Activated naive CD8-positive, alpha-beta T cell treated with anti-CD3 and anti-CD28 coated beads for 36 hours (primary cell): ENCODE measurements at regions not wholly inside any gene's neighbourhood (a gene's known extent, or its start where the extent isn't known, plus 50 kb on each side); places are given as distances from the start of the nearest gene placed in this dataset.

Experiments
- DNase-seq: peaks from one replicate; pipeline ENCODE4 v3.0.0; 2021
- H3K27ac Mint-ChIP-seq: one replicate; pipeline ENCODE4 v1.8.0; 2022; ENCODE audit warnings: mild to moderate bottlenecking, moderate library complexity, mixed read lengths
- H3K27me3 Mint-ChIP-seq: one replicate; pipeline ENCODE4 v1.8.0; 2022; ENCODE audit warnings: mild to moderate bottlenecking, mixed read lengths
- H3K36me3 Mint-ChIP-seq: one replicate; pipeline ENCODE4 v1.8.0; 2021; ENCODE audit warnings: mild to moderate bottlenecking, mixed read lengths
- H3K4me1 Mint-ChIP-seq: one replicate; pipeline ENCODE4 v1.8.0; 2021; ENCODE audit warnings: mixed read lengths
- H3K4me3 Mint-ChIP-seq: one replicate; pipeline ENCODE4 v1.8.0; 2022; ENCODE audit warnings: mild to moderate bottlenecking, moderate library complexity, mixed read lengths
- H3K9me3 Mint-ChIP-seq: one replicate; pipeline ENCODE4 v1.8.0; 2022; ENCODE audit warnings: mixed read lengths

DNA sequence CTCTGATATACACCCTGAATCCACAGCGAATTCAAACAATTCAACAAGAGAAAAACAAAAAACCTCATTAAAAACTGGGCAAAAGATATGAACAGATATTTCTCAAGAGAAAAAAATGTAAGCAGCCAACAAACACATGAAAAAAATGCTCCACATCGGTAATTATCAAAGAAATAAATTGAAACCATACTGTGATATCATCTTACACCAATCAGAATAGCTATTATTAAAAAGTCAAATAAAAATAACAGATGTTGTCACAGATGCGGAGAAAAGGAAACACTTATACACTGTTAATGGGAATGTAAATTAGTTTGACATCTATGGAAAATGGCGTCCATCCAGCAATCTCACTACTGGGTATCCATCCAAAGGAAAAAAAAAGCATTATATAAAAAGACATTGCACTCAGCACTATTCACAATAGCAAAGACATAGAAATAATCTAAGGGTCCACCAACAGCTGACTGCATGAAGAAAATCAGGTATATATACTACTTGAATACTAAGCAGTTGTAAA is 1495.0 kb upstream of the PCDH20 start:
- H3K27ac Mint-ChIP-seq = no peak overlapping the region
- no peaks in the 10 kb centered on the region for H3K27me3 Mint-ChIP-seq
- no peak overlapping the region for H3K4me3 Mint-ChIP-seq
- H3K9me3 Mint-ChIP-seq = no peaks in the 10 kb centered on the region
- H3K4me1 Mint-ChIP-seq = no peaks in the 10 kb centered on the region
- no peak for DNase-seq
- H3K36me3 Mint-ChIP-seq = no peaks in the 10 kb centered on the region

DNA sequence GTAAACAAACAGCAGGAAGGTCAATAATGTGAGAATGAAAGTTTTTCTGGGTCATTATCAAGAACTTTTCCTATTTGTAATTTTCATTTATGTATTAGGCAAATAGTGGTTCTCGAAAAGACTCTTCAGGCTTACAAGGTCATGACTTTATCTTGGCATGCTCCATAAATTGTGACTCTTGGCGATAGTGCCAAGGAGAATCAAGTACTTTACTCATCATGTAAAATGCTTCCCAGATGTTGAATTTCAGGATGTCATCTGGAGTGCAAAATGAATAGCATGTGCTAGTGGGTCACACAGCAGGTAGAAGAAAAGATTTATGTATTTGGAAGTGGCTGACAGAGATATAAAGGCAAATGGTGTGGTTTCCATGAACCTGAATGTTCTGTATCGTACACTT is 1492.7 kb upstream of the PCDH20 start:
- no peak overlapping the region for H3K4me3 Mint-ChIP-seq
- H3K27me3 Mint-ChIP-seq = no peaks in the 10 kb centered on the region
- no peaks in the 10 kb centered on the region for H3K4me1 Mint-ChIP-seq
- no peak for DNase-seq
- H3K27ac Mint-ChIP-seq = no peak overlapping the region
- no peaks in the 10 kb centered on the region for H3K9me3 Mint-ChIP-seq
- H3K36me3 Mint-ChIP-seq = no peaks in the 10 kb centered on the region

DNA sequence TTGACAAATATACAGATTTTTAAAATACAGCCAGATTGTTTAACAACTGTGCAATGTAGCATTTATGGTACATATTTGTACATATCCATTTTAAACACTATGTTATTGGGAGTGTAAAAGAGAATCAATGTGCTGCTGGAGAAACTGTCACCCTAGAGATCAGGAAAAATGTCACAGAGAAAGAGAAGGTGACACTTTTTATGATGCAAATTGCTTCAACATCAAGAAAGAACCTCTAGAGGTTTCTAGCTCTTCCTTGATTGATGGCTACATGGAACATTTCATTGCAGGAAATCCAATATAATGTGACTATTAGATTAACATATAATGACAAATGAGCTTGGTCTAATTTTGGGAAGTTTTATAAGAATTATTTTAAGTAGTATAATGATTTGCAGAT is 1491.2 kb upstream of the PCDH20 start:
- Mint-ChIP-seq H3K4me3 (no peak overlapping the region), H3K27ac (no peak overlapping the region), H3K36me3 (no peaks in the 10 kb centered on the region), H3K27me3 (no peaks in the 10 kb centered on the region), H3K4me1 (no peaks in the 10 kb centered on the region), H3K9me3 (no peaks in the 10 kb centered on the region)
- DNase-seq = no peak

DNA sequence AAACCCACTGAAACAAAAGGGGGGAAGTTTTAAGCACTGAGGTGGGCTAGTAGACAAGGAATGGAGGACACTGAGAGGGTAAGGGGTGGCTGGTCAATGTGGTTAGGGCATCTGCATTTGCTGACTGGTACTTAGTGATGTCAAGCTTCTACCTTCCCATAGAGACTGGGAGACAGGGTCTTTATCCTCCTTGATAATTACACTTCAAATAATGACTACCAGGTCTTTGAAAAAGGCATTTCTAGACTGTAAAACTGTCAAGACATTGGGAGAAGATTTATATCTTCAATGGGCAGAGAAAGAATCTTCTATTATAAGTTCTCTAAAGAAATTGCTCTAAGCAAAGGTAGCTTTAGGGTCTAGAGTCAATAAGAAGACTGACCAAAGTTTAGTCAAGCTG is 1490.8 kb upstream of the PCDH20 start:
- H3K27ac Mint-ChIP-seq = no peak overlapping the region
- H3K4me1 Mint-ChIP-seq = no peaks in the 10 kb centered on the region
- no peak overlapping the region for H3K4me3 Mint-ChIP-seq
- H3K36me3 Mint-ChIP-seq = no peaks in the 10 kb centered on the region
- no peak for DNase-seq
- H3K27me3 Mint-ChIP-seq = no peaks in the 10 kb centered on the region
- H3K9me3 Mint-ChIP-seq = no peaks in the 10 kb centered on the region

DNA sequence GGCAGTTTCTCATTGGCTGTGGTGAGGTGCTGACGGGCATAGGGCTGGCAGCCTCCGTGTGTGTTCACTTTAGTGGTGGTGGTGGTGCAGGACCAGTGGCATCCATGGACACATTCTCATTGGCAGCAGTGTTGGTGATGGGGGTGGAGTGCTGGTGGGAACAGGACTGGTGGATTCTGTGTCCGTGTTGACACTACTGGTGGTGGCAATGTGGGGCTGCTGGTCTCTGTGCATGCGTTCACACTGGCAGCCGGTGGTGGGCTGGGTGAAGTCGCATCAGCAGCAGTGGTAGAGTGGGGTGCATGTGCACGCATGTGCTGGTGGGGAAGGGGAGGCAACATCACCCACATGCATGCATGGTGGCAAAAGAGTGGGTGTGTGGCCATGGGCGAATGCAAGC is 1471.4 kb upstream of the PCDH20 start:
- Mint-ChIP-seq H3K27ac (no peak overlapping the region), H3K9me3 (no peaks in the 10 kb centered on the region), H3K4me1 (no peaks in the 10 kb centered on the region), H3K4me3 (no peak overlapping the region), H3K27me3 (no peaks in the 10 kb centered on the region), H3K36me3 (no peaks in the 10 kb centered on the region)
- no peak for DNase-seq

DNA sequence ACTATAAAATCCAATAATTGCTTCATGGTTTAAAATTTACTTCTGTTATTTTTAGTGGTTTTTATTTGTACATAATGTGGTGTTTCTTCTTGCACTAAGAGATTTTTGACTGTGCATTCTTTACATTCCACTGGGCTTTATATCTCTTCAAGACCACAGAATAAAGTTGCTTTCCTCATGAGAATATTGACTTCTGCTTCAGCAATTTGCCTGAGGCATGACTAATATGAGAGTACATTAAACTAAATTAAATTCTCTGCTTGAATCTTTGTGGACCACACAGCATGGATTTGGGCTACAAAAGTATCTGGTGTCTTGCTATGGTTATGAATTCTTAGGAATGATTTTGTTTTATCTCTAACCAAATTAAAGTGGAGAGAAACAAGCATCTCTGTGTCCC is 1463.4 kb upstream of the PCDH20 start:
- DNase-seq = no peak
- H3K9me3 Mint-ChIP-seq = peaks cover 3% of the 10 kb centered on the region
- H3K4me3 Mint-ChIP-seq = no peak overlapping the region
- H3K36me3 Mint-ChIP-seq = no peaks in the 10 kb centered on the region
- H3K27me3 Mint-ChIP-seq = no peaks in the 10 kb centered on the region
- no peaks in the 10 kb centered on the region for H3K4me1 Mint-ChIP-seq
- H3K27ac Mint-ChIP-seq = no peak overlapping the region

DNA sequence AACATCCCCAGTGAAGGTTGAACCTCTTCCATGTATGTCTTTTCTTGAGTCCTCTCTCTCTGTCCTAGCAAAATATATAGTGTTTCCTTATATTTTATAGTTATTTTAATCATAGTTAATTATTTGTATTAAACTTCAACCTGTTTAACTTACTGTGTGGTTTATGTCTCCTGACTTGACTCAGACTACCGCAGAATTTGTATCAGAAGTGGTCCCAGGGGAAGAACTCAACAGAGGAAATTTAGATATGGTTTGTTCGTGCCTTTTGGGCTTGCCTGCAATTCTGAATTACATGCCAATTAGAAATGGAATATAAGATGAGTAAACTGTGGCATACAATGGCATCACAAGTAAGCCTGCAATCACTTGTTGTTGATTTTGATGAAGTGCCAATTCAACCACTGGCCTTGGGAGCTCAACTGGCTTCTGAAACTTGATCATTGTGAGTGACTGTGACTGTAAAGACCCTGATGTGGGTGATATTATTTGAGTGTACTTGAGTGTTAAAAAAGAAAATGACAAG is 1459.5 kb upstream of the PCDH20 start:
- peaks cover 3% of the 10 kb centered on the region for H3K9me3 Mint-ChIP-seq
- no peak overlapping the region for H3K4me3 Mint-ChIP-seq
- H3K27ac Mint-ChIP-seq = no peak overlapping the region
- no peaks in the 10 kb centered on the region for H3K36me3 Mint-ChIP-seq
- H3K4me1 Mint-ChIP-seq = no peaks in the 10 kb centered on the region
- no peak for DNase-seq
- no peaks in the 10 kb centered on the region for H3K27me3 Mint-ChIP-seq

DNA sequence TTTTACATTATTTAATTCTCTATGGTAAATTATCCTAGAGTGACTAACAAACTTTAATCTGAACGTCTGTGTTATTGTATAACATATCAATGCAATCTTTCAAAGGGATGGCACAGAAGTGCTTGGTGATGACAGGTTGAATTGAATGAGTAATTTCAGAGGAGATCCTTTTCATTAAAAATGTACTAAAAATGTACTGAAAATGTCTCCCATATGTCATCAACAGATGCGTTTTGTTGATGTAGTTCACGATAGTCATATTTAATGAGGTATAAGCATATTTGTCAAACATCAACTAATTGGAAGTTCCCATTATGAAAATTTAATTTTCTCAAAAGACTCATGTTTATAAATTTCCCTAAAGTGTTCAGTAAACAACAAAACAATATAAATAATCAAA is 1434.7 kb upstream of the PCDH20 start:
- Mint-ChIP-seq H3K27me3 (no peaks in the 10 kb centered on the region), H3K4me1 (no peaks in the 10 kb centered on the region), H3K4me3 (no peak overlapping the region), H3K27ac (no peak overlapping the region), H3K36me3 (no peaks in the 10 kb centered on the region), H3K9me3 (peaks cover 5% of the 10 kb centered on the region)
- DNase-seq = no peak

DNA sequence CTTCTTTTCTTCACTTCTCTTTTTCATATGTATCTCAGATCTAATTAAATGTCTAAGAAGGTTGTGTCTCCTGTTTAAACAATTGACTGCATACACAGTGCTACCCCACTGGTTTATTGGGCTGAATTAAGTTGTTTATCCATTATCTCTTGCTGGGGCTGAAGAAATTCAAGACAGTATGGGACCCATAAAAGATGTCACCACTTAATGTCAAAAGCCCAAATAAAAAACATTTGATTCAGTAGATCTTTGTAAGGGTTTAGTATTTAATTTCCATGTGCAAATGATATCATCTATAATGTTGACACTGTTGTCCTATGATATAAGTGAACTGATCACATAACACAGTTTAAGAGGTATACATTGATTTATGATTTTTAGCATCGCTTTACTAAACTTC is 1431.9 kb upstream of the PCDH20 start:
- H3K4me3 Mint-ChIP-seq = no peak overlapping the region
- H3K27ac Mint-ChIP-seq = no peak overlapping the region
- no peaks in the 10 kb centered on the region for H3K4me1 Mint-ChIP-seq
- no peaks in the 10 kb centered on the region for H3K27me3 Mint-ChIP-seq
- no peaks in the 10 kb centered on the region for H3K36me3 Mint-ChIP-seq
- H3K9me3 Mint-ChIP-seq = no peaks in the 10 kb centered on the region
- no peak for DNase-seq

DNA sequence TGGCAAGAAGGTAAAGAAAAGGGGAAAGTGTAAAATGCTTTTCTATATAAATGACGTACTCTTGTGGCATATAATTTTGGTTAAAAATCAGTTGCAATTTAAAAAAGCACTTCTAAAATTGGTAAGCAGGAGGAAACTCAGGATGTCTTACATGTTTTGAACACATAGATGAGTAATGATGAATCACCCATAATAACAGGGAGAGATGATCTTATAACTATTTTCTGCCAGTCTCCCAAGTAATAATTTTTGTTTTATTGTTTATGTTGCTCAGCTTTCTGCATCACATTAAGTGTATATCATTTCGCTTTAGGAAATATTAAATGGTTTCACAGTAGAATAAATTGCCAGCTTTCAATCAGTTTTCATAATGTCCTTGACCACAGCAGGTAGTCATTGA is 1430.7 kb upstream of the PCDH20 start:
- no peak for DNase-seq
- Mint-ChIP-seq H3K4me3 (no peak overlapping the region), H3K9me3 (no peaks in the 10 kb centered on the region), H3K4me1 (no peaks in the 10 kb centered on the region), H3K27ac (no peak overlapping the region), H3K27me3 (no peaks in the 10 kb centered on the region), H3K36me3 (no peaks in the 10 kb centered on the region)

DNA sequence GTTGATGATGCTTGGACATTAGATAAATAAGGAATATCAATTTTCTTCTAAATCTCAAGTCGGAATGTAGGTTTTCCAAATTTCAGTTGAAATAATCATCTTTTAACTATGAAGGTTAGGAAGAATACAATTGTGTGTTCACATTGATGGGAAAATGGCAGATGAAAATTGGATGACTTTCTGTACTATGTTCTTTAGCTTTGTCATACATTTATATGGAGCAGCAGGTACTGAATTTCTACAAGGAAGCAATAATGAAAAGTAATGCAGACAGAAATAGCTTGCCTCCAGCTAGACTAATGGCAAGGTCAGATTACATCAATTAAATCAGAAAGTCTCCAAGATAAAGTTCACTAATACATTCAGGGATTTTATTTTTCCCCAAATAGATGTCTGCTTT is 1423.7 kb upstream of the PCDH20 start:
- Mint-ChIP-seq H3K27me3 (no peaks in the 10 kb centered on the region), H3K4me3 (no peak overlapping the region), H3K4me1 (no peaks in the 10 kb centered on the region), H3K27ac (no peak overlapping the region), H3K36me3 (no peaks in the 10 kb centered on the region), H3K9me3 (peaks cover 2% of the 10 kb centered on the region)
- no peak for DNase-seq

DNA sequence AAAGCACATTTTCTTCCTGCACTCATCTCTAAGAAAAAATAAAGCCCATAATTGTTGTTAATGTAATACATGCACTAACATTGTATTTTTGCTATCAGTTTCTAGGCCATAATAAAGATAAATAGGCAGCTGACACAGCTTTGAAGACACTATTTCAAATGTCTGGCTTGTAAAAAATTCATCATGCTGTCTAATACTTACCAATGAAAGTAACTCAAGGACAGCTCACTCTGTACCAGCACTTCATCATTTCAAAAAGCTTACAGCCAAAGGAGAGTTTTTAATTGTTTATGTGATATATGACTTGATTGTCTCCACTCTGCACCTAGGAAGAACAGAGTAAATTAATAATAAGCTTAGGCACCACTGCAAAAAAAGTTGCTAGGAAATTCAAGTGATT is 1423.3 kb upstream of the PCDH20 start:
- Mint-ChIP-seq H3K4me3 (no peak overlapping the region), H3K27me3 (no peaks in the 10 kb centered on the region), H3K27ac (no peak overlapping the region), H3K4me1 (no peaks in the 10 kb centered on the region), H3K36me3 (no peaks in the 10 kb centered on the region), H3K9me3 (peaks cover 2% of the 10 kb centered on the region)
- no peak for DNase-seq

DNA sequence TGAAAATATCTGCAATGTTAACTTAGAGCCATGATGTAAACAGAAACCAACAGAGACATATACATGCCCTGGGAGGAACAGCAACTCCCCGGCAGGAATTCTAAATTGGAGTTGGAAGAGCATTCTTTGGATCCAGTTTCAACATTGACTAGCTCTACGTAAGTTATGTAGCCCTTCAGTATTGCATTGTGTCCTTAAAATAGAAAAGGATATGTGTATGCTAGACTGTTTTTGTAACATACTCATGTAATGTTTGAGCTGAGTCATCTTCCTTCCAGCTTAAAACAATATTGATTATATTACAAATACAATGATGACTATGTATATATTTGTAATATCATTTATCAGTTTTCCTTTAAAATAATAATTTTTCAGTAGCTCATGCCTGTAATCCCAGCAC is 1422.2 kb upstream of the PCDH20 start:
- Mint-ChIP-seq H3K4me3 (no peak overlapping the region), H3K4me1 (no peaks in the 10 kb centered on the region), H3K9me3 (peaks cover 2% of the 10 kb centered on the region), H3K27ac (no peak overlapping the region), H3K36me3 (no peaks in the 10 kb centered on the region), H3K27me3 (no peaks in the 10 kb centered on the region)
- no peak for DNase-seq

DNA sequence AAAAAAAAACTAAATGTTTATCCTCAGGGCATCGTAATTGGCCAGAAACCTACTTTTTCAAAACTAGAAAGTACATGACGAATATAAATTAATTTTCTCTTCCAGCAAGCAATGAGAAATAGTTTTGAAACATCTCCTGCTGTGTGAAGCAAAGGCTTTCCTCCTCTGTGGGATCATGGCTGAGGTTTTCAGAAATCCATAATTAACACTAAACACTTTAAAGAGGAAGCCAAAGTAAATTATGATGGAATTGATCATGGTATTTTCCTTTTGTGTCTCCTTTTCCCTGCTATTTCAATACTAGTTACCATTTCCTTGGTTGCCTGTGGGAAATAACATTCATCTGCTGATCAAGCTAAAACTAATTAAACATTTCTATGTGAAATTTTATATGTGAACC is 1413.8 kb upstream of the PCDH20 start:
- Mint-ChIP-seq H3K36me3 (no peaks in the 10 kb centered on the region), H3K9me3 (peaks cover 8% of the 10 kb centered on the region), H3K27me3 (no peaks in the 10 kb centered on the region), H3K4me1 (no peaks in the 10 kb centered on the region), H3K4me3 (no peak overlapping the region), H3K27ac (no peak overlapping the region)
- DNase-seq = no peak

DNA sequence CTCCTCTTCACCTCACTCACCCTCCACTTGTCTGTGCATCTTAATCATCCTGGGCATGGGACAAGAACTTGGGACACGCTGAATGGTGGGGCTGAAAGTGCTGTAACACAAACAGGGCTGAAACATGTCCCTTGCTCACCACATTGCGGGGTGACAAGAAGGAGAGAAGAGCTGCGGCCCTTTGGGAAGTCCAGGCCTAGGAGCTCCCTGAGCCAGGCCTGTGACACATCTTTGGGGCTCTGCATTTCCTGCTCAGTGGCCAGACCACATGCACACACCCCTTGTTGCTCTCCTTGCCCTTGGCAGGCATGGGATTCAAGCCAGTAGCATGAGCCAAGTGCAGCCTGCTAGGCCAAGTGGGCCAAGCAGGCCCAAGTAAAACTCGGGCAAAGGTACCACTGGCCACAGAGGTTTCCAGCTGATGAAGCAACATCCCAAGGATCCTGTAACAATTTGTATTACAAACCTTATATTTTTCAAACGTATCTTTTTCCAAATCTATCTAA is 1384.3 kb upstream of the PCDH20 start:
- H3K27me3 Mint-ChIP-seq = no peaks in the 10 kb centered on the region
- no peak for DNase-seq
- H3K36me3 Mint-ChIP-seq = no peaks in the 10 kb centered on the region
- H3K27ac Mint-ChIP-seq = no peak overlapping the region
- H3K4me3 Mint-ChIP-seq = no peak overlapping the region
- peaks cover 5% of the 10 kb centered on the region for H3K9me3 Mint-ChIP-seq
- H3K4me1 Mint-ChIP-seq = no peaks in the 10 kb centered on the region

DNA sequence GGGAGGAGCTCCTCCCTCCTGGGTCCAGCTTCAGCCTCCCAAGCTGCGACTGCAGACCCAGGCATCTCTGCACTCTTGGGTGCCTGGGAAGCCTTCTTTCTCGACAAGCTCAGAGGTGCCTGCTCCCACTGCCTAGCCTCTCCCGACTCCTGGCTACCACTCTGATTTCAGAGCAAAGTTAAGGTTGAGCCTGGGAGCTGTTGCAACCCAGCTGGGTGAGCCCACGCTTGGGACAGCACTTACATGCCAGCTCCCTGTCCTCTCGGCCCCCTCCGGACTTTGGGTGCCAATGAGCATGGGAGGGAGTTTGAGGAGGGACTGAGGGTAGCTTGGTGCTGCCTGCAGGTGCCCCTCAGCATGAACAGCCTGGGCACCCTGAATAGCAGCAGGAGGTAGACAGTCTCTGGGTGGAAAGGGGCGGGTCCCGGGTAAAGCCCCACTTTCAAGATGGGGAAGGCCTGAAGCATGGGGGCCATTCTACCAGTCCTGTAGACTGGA is 1383.4 kb upstream of the PCDH20 start:
- DNase-seq = no peak
- H3K27me3 Mint-ChIP-seq = no peaks in the 10 kb centered on the region
- H3K9me3 Mint-ChIP-seq = peaks cover 5% of the 10 kb centered on the region
- no peaks in the 10 kb centered on the region for H3K4me1 Mint-ChIP-seq
- H3K4me3 Mint-ChIP-seq = no peak overlapping the region
- H3K36me3 Mint-ChIP-seq = no peaks in the 10 kb centered on the region
- no peak overlapping the region for H3K27ac Mint-ChIP-seq
